H7 (cell line): ENCODE measurements at regions not wholly inside any gene's neighbourhood (a gene's known extent, or its start where the extent isn't known, plus 50 kb on each side); places are given as distances from the start of the nearest gene placed in this dataset.

Experiments
- DNase-seq: peaks from one replicate; pipeline ENCODE4 v3.0.0; 2012
- H3K27me3 ChIP-seq: 2 replicates; pipeline ENCODE4 v1.6.0; 2011; ENCODE audit warnings: mild to moderate bottlenecking, low read length; ENCODE audit not compliant: control insufficient read depth, insufficient read depth
- H3K36me3 ChIP-seq: replicated peaks from 2 replicates; pipeline ENCODE4 v1.5.1; 2011; ENCODE audit warnings: low read length; ENCODE audit not compliant: control insufficient read depth, insufficient read depth
- H3K4me3 ChIP-seq: 2 replicates; pipeline ENCODE4 v1.5.1; 2011; ENCODE audit warnings: low read depth, mild to moderate bottlenecking, control low read depth, low read length, moderate library complexity; ENCODE audit not compliant: insufficient read depth

DNA sequence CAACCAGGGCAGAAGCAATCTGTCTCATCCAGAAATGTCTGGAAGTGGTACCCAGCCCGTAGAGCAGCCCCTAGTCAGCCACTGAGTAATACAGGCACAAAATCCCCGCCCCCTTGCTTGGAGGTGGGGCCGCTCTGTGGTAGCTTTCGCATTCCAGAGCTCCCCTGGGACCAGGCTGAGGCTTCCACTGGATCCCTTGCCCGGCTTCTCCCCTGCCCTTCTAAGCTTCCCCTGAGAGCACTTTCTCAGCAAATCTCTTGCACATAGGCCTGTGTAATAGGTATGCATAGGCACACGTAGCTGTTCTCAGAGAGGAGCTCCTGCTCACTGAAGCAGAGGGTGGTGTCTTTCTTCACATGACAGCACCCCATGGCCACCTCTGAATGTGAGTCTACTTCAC, 144.2 kb downstream of the BMS1 start:
- Histone ChIP-seq H3K4me3 (no peak overlapping the region), H3K27me3 (peaks cover 5% of the 10 kb centered on the region), H3K36me3 (no peaks in the 10 kb centered on the region)
- DNase-seq = peak; percentile 88

DNA sequence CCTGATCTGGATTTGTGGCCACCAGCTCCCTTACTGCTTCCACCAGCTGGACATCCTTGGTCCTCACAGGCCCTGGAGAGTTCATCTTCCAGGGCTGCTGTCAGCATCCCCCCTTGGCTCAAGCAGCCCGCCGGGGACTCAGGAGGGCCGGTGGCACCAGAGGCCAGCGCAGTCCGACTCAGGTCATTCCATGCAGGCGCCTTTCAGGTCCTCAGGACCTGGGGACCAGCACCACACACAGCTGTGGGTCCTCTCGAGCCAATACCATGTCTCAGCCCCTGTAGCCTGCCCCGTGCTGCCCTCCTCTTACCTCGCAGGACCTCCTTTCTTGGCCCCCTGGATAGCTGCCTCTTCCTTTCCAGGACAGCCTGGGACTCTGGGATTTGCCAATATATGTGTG, 145.5 kb downstream of the BMS1 start:
- no peaks in the 10 kb centered on the region for H3K36me3 ChIP-seq
- H3K4me3 ChIP-seq = no peak overlapping the region
- peaks cover 10% of the 10 kb centered on the region for H3K27me3 ChIP-seq
- no peak for DNase-seq

DNA sequence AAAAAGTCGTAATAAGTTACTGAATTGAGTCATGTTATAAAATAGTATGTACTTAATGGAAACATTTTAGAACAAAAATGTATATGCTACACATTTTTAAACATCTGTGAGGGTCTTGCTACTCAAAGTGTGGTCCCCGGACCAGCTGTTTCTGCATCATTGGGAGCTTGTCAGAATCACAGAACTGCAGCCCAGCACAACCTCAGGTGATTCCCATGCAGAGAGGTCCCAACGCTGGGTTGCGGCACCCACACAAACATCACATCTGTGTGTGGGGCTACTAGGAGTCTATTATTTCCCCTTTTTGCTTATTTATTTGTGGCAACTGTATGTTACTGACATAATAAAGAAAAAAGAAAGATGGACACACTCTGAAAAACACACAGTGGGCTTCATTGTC, 146.6 kb downstream of the BMS1 start:
- no peak for DNase-seq
- peaks cover 22% of the 10 kb centered on the region for H3K27me3 ChIP-seq
- H3K4me3 ChIP-seq = no peak overlapping the region
- no peaks in the 10 kb centered on the region for H3K36me3 ChIP-seq

DNA sequence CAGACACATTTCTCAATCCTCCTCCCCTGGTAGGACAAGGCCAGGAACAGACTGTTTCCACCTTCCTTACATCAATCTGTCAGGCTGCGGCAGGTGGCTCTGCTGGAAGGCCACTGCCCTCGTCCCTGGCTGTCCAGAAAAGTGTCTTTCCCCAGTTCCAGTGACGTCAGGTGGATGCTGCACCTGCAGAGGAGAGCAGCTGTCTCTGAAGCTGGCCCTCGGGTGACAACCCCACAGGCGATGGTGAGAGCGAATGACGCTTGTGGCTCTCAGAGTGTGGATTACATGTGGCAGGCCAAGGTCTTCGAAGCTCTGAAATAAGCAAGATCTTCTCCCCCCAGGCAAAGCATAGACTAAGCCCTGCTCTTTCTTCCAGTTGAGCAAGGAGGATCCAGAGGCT, 146.9 kb upstream of the RET start:
- peak; percentile 8 for DNase-seq
- Histone ChIP-seq H3K4me3 (no peak overlapping the region), H3K27me3 (peaks cover 27% of the 10 kb centered on the region), H3K36me3 (no peaks in the 10 kb centered on the region)

DNA sequence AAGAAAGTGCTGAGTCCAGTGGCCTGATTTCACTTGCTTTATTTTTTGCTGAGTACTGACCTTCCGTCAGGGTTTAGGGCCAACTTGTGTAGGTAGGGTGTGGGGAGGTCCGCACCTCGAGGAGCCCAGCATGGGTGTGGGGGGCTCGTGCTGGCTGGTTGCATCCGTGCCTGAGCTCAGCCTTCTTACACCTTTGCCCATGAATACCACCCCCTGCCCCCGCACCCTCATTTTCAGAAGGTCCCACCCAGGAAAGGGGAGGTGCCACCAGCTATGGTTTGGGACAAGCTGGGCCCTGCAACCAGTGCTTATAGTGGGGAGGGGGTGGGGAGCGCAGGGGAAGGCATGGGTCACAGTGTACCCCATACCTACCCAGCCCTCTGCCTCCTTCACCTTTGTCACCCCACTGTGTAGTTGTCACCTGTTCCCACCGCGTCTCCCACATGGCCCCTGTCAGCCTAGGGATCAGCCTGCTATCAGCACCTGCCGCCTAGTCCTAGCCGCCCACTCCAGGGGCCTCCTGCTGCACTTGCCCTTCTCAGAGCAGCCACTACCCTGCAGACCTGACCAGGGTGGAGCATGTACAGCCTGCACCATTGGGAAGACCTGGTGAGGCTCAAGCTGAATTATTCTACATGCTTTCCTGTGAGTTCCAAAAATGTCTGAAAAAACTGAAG, 146.2 kb upstream of the RET start:
- no peak overlapping the region for H3K4me3 ChIP-seq
- peak; percentile 12 for DNase-seq
- H3K36me3 ChIP-seq = no peaks in the 10 kb centered on the region
- H3K27me3 ChIP-seq = peaks cover 28% of the 10 kb centered on the region

DNA sequence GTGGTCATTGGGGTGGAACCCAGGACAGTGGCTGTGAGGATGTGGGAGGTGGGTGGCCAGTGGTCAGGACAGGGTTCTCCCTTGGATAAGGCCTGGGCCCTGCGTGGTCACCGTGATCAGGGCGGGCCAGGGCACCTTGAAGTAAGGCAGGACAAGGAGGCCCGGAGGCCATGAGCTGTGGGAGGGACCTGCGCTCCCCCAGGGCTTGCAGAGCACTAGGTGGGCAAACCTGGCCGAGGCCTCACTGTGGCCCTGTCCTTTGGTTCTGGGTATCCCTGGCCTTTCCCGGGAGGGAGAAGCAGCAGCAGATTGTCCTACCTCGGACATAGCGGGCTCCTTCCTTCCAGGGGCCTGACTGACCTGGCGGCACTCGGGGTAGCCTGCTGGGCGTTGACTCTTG, 144.8 kb upstream of the RET start:
- peaks cover 28% of the 10 kb centered on the region for H3K27me3 ChIP-seq
- DNase-seq = peak; percentile 6
- no peak overlapping the region for H3K4me3 ChIP-seq
- no peaks in the 10 kb centered on the region for H3K36me3 ChIP-seq

DNA sequence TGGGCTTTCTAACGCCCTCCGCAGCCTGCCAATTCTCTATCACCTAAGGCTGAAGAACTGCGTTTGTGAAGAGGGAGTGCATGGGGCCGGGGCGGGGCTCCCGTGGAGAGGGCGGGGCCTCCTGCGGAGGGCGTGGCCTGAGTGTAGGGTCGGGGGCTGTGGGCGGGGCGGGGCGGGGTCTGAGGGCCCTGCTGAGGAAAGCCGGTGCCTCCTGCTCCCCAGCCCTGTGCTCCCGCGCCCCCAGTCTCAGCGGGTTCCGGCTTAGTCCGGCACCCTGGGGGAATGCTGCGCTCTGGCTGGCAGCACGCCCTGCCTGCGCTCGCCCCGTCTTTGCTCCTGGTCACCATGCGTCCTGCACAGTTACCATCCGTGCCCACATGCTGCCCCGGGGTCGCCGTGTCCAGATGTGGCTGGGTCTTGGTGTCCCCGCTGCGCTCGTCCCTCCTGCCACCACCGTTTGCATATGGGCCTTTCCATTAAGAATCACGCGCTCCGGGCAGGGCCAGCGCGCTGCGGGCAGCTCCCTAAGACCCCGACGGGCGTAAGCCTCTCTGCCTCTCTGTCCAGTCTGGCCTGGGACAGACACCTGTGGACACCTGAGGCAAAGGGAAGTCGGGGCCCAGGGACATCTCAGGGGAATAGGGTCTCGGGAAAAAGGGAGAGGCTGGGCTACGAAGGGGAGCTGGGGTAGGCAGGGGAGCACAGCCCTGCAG, 144.0 kb upstream of the RET start:
- DNase-seq = peak; percentile 98
- H3K4me3 ChIP-seq = peak overlapping the region; percentile 62
- no peaks in the 10 kb centered on the region for H3K36me3 ChIP-seq
- peaks cover 28% of the 10 kb centered on the region for H3K27me3 ChIP-seq

DNA sequence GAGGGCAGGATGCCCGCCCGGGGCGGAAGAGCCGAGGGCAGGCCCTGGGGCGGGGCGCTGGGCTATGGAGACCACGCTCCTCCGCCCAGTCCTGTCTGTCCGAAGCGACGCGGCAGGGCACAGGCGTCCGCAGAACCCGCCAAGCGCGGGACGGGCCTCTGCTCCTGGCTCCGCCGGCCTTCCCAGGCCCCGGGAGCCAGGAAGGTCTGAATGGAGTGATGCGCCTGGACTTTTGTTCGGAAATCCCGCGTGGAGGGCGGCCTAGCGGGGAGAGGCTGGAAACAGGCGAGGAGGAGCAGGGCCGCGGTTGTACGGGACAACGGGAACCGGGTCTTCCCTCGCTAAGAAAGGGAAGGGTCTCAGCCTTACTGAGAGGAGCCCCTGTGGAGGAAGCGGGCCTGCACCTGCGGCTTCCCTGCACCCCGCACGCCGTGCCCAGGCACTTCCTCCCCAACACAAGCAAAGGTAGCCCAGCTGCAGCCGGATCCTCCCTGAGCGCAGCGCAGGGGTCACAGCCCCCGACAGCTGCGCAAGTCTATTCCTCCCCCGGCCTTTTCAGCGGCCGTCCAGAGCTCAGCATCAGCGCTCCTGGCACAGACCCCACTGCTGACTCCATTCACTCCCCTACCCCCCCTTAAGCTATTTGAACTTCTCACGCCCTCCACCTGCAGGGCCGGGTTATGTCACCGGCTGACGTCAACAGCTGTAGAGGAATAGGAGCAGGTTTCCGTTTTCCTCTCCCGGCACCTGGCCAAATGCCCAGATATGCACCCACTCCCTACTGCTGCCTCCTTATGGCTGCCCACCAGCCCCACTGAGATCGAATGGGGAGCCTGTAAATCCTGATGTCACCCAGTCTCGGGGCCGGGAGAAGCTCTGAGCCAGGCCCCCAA, 143.2 kb upstream of the RET start:
- peak overlapping the region; percentile 62 for H3K4me3 ChIP-seq
- peak; percentile 78 for DNase-seq

DNA sequence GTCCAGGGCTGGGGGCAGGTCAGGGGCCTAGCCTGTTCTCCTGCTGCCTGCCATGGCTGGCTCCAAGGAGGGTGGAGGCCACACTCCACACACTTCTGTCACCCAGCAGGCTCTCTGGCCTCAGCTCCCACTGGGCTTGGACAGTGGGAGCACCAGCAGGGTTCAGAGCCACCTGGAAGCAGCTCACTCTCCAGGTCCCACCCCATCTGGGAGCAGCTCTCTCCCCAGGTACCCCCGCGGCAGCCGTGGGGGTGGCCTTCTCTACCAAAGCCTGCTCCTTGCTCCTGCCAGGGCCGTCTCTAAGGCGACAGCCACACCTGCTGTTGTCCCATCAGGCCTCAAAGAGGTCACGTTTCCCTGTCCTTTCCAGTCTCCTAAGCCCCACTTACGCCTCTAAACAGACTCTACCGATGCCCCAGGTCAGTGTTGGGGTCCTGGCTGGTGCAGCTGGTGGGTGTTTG, 142.5 kb upstream of the RET start:
- no peak for DNase-seq
- H3K4me3 ChIP-seq = no peak overlapping the region
- peaks cover 27% of the 10 kb centered on the region for H3K27me3 ChIP-seq
- no peaks in the 10 kb centered on the region for H3K36me3 ChIP-seq

More for the DNA sequence above, 143.2 kb upstream of the RET start:
- H3K27me3 ChIP-seq = peaks cover 27% of the 10 kb centered on the region
- no peaks in the 10 kb centered on the region for H3K36me3 ChIP-seq

DNA sequence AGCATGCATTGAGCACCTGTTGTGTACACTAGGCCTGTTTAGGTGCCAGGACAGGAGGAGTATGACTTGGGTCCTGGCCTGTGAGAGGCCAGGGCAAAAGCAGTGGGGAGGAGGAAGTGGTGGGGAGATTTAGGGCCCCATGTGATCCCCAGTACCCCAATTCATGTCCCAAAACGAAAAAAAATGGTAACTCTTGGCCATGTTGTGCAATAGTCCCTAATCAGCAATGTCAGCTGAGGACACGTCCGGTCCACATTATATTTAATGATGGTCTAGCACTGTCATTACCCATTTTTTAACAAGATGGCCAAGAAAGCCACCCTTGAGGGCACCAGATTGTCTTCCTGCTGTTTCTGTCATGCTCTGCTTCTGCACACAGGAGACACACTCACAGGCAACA, 142.0 kb upstream of the RET start:
- Histone ChIP-seq H3K4me3 (no peak overlapping the region), H3K36me3 (no peaks in the 10 kb centered on the region), H3K27me3 (peaks cover 27% of the 10 kb centered on the region)
- DNase-seq = no peak

DNA sequence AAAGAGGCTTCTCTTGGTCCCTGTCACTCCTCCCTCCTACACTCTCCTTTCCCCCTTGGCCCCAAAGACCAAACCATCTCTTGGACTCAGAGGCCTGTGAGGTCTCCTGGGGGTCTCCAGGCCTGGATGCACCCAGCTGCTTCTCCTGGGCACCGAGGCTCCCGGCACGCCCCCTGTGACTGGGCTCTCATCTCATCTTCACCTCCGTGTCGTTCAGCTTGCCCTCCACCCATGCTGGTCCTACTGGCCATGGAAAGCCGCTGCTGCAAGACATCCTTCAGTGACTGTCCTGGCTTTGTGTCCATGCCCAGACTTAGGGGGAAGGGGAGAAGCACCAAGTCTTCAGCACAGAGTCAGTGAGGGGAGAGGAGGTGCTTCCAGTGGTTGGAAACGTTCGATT, 141.4 kb upstream of the RET start:
- no peaks in the 10 kb centered on the region for H3K36me3 ChIP-seq
- no peak for DNase-seq
- peaks cover 27% of the 10 kb centered on the region for H3K27me3 ChIP-seq
- H3K4me3 ChIP-seq = no peak overlapping the region

DNA sequence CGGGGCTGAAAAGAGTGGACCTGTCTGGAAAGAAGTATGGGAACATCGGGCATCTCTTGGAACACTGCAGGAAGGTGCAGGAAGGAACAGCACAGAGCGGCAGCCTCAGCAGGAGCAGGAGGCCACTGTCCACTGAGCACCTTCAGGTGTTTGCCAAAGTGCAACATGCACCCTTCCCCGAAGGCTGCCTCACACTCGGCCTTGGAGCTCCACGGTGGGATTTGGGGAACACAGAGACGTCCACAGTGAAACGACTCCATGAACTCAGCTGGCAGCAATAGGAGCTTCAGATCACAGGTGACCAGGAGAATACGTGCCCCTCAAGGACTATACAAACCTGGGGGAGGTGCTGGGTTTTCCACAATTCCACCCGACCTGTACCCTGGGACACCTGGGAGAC, 140.3 kb upstream of the RET start:
- Histone ChIP-seq H3K27me3 (peaks cover 26% of the 10 kb centered on the region), H3K4me3 (no peak overlapping the region), H3K36me3 (no peaks in the 10 kb centered on the region)
- no peak for DNase-seq

DNA sequence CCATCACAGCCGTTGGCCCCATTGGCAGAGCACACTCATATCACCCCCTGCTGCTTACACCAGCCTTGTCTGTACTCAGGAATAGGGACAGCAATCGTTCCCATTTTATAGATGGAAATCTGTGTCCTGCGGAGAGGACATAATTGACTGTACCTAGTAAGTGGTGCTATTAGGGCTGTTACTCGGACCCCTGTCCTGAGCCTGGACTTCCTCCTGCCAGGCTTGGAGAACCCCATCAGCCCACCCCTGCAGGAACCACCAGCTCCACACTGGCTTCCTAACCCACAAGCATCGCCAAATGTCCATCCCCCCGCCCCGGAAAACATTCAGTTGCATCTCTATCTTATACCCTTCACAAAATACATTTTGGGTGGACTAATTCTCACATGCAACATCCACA, 139.8 kb upstream of the RET start:
- no peak for DNase-seq
- no peak overlapping the region for H3K4me3 ChIP-seq
- no peaks in the 10 kb centered on the region for H3K36me3 ChIP-seq
- peaks cover 22% of the 10 kb centered on the region for H3K27me3 ChIP-seq

DNA sequence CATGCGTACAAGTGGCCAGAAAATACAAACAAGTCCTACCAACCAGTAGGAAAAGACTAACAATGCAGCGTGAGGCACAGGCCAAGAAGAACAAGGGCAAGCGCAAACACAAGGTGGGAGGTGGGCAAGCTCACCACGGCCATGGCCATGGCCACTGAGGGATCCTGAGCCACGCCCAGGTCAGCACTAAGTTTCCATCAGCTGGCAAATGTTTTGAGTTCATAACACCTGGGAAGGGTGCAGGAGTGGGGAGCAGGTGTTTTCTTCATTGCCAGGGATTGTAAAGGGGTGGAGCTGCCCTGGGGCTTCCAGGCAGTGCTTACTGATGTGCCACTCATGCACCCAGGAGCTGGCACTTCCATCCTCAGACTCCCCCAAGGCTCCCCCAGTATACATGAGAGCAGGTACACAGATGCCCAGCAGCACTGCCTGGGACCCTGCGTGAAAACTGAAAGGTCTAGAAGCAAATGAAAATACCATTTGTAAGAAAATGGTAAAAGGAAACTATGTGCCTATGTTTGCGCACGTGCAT, 139.2 kb upstream of the RET start:
- H3K27me3 ChIP-seq = peaks cover 22% of the 10 kb centered on the region
- no peaks in the 10 kb centered on the region for H3K36me3 ChIP-seq
- DNase-seq = no peak
- no peak overlapping the region for H3K4me3 ChIP-seq
